ENCODE measurements at regions not wholly inside any gene's neighbourhood (a gene's known extent, or its start where the extent isn't known, plus 50 kb on each side); places are given as distances from the start of the nearest gene placed in this dataset.

GRCh38 chr2:15681089-15681885, 89.6 kb downstream of the DDX1 start:
- TF ChIP-seq CTCF (IDR thresholded peaks at IDR 0.05) = no peak
- intact Hi-C loops (cut with DNase I) = no loop called here
- Histone ChIP-seq H3K36me3 (no peaks in the 10 kb centered on the region), H3K27me3 (no peaks in the 10 kb centered on the region), H3K9me3 (no peaks in the 10 kb centered on the region), H3K4me1 (no peaks in the 10 kb centered on the region), H3K4me3 (no peak overlapping the region), H3K27ac (no peak overlapping the region)
- no peak for DNase-seq
- no peak for ATAC-seq

GRCh38 chr2:15682354-15682753, 90.7 kb downstream of the DDX1 start:
- H3K27me3 ChIP-seq = no peaks in the 10 kb centered on the region
- no peak for TF ChIP-seq CTCF (IDR thresholded peaks at IDR 0.05)
- DNase-seq = no peak
- H3K4me1 ChIP-seq = no peaks in the 10 kb centered on the region
- H3K4me3 ChIP-seq = no peak overlapping the region
- H3K27ac ChIP-seq = no peak overlapping the region
- intact Hi-C loops (cut with DNase I) = no loop called here
- no peak for ATAC-seq
- H3K9me3 ChIP-seq = no peaks in the 10 kb centered on the region
- H3K36me3 ChIP-seq = no peaks in the 10 kb centered on the region

- ATAC-seq (no peak), DNase-seq (no peak)
- no peak overlapping the region for H3K4me3 ChIP-seq
- H3K9me3 ChIP-seq = no peaks in the 10 kb centered on the region
- no peaks in the 10 kb centered on the region for H3K36me3 ChIP-seq
- H3K27me3 ChIP-seq = no peaks in the 10 kb centered on the region
- H3K4me1 ChIP-seq = no peaks in the 10 kb centered on the region
- TF ChIP-seq CTCF (IDR thresholded peaks at IDR 0.05) = no peak
- intact Hi-C loops (cut with DNase I) = no loop called here
- no peak overlapping the region for H3K27ac ChIP-seq
These were observed 92.7 kb downstream of the DDX1 start for GRCh38 chr2:15684161-15685039.

- Histone ChIP-seq H3K4me3 (no peak overlapping the region), H3K4me1 (no peaks in the 10 kb centered on the region), H3K36me3 (no peaks in the 10 kb centered on the region), H3K9me3 (no peaks in the 10 kb centered on the region), H3K27me3 (no peaks in the 10 kb centered on the region), H3K27ac (no peak overlapping the region)
- DNase-seq (no peak), ATAC-seq (no peak)
- intact Hi-C loops (cut with DNase I) = no loop called here
- no peak for TF ChIP-seq CTCF (IDR thresholded peaks at IDR 0.05)
These were observed 93.5 kb downstream of the DDX1 start for GRCh38 chr2:15685143-15685542.

GRCh38 chr2:15686643-15687042, 95.0 kb downstream of the DDX1 start:
- H3K9me3 ChIP-seq = no peaks in the 10 kb centered on the region
- DNase-seq = no peak
- no peaks in the 10 kb centered on the region for H3K27me3 ChIP-seq
- no peak for TF ChIP-seq CTCF (IDR thresholded peaks at IDR 0.05)
- no peaks in the 10 kb centered on the region for H3K4me1 ChIP-seq
- H3K4me3 ChIP-seq = no peak overlapping the region
- intact Hi-C loops (cut with DNase I) = no loop called here
- no peak overlapping the region for H3K27ac ChIP-seq
- no peaks in the 10 kb centered on the region for H3K36me3 ChIP-seq
- no peak for ATAC-seq

All from upper lobe of right lung (tissue), 1 donor.